Left ventricle myocardium superior (tissue), 1 donor: ENCODE measurements at regions not wholly inside any gene's neighbourhood (a gene's known extent, or its start where the extent isn't known, plus 50 kb on each side); places are given as distances from the start of the nearest gene placed in this dataset.
A peak's percentile ranks its signal among the peaks of the same experiment; 100 is the strongest.

Experiments used
- ATAC-seq: fragments of 200-7000 bp; cut with Tn5 transposase; one replicate; pipeline ENCODE4 v1.9.1; 2020; ENCODE audit warnings: mild to moderate bottlenecking, moderate library complexity
- DNase-seq: peaks from one replicate; pipeline ENCODE4 v3.0.0-alpha.2; 2020
- intact Hi-C: fragments of 100-400 bp; cut with micrococcal nuclease; formaldehyde crosslinking; loops from one replicate; pipeline ENCODE4 v1.11.0; 2022
- donor health status: DM: no; HTN: yes; CAD: no; lungs with severe emphysema.

DNA sequence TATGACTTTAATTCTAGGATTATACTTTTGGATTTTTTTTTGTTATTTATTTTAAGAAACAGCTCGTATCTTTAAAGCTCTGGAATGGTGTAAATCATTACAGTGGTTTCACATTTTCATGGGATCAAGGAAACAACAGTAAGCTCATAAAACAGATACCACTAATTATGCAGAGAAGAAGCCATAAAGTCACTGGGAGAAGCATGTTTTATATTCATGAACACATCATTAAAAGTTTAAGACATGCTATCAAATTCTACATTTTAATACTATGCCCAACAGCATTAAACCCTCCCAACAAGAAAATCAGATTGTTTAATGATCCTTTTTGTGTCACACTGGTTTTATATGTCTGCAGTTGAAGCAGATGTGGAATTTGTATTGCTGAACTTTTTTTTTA is 149.9 kb downstream of the FBXO8 start:
- intact Hi-C loops, result no loop called here
- DNase-seq (no peak), ATAC-seq (no peak)

DNA sequence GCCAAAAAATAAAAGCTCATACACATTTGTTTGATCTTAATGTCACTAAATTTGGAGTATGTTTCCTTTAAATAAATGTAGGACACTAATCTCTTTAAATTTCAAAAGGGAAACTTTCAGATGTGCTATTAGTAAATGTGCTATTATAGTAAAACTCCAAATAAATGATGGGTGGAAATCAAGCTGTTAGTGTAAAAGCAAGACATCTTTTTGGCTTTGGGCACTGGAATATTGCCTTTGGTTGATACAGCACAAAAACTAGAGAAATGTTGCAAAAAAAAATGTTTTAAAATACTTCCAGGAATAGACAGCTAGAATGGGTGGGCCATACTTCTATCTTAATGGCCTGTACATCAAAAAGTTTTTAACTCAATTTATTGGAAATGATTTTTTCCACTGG is 151.6 kb downstream of the FBXO8 start:
- ATAC-seq (no peak), DNase-seq (no peak)
- intact Hi-C loops, result no loop called here

DNA sequence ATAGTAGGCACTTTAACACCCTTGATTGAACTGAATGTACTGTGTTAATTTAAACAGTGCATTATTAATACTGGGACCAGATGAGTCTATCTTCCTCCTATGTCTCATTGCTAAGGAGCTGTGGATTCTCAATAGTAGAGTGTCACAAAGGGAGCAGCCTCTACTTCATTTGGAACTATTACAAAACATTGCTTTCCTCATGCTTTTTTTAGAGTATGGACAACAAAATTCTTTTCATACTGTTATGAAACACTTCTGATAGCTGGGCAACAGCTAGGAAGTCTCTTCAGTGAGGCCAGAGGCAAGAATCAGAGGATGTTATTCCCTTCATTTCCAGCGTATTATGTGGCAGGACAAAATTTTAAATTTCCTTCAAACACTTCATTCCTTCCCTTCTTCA is 160.8 kb downstream of the FBXO8 start:
- DNase-seq (no peak), ATAC-seq (peak; percentile 80)
- intact Hi-C loops, result loop anchor here (10.0 kb wide), 1 partner anchor 618 kb away; no protein-coding TSS in a partner anchor

- intact Hi-C loops, result loop anchor here (10.0 kb wide), 1 partner anchor 616 kb away; no protein-coding TSS in a partner anchor
- peak; percentile 78 for DNase-seq
- peak; percentile 83 for ATAC-seq
These were observed 162.8 kb downstream of the FBXO8 start for GRCh38 chr4:174120446-174121295.

DNA sequence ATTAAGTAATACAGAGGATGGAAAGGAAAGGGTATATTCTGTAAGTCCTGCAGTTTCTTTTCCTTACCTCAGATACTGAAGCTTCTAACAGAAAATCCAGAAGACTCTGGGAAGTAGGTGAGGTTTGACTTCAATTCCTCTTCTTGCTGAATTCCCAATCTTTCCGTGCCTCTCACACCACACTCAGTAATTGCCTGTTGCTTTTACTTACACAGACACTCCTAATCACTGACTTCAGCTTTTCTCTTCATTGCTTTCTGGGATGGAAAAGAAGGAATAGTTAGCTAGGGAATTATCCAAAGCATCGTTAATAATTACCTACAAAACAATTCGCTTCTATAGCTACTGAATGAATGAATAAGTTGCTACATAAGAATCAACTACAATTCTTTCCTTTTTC is 163.6 kb downstream of the FBXO8 start:
- intact Hi-C loops, result loop anchor here (10.0 kb wide), 1 partner anchor 615 kb away; no protein-coding TSS in a partner anchor
- DNase-seq (no peak), ATAC-seq (peak; percentile 28)

GRCh38 chr4:174119051-174119450 is 164.4 kb downstream of the FBXO8 start:
- ATAC-seq (no peak), DNase-seq (no peak)
- intact Hi-C loops, result no loop called here

DNA sequence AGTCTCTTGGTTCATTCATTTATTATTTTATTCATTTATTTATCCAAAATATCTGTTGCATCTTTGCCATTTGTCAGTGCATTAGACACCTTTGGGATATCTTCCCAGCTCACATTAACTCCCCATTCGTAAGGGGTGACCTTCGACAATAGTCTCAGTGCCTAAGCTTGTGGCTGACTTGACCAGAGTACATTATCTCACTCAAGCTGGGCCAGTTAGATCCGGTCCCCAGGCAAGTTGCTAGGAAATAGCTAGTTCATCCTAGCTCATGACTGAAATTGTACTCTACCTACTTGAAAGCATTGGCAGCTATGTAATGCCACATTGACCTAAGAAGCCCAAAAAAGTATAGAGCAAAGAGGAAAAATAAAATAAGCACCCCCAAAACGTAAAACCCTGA is 165.3 kb downstream of the FBXO8 start:
- no peak for ATAC-seq
- intact Hi-C loops, result no loop called here
- no peak for DNase-seq

DNA sequence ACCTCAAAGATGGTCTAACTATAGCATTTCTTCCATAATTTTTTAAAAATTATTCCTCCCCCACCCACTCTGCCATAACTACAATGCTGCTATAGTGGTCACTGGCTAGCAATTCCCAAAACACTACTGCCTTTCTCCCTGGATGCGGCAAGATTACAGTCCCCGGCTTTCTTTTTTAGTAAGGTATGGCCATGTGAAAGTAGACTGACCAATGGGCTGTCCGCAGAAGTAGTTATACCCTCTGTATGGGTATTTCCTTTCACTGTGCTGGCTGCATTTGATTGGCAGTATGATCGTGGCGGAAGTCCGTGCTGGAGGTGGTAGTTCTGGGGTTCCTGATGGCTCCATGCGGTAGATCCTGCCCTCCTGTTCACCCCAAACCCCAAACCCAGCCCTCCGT is 166.0 kb downstream of the FBXO8 start:
- intact Hi-C loops, result no loop called here
- no peak for ATAC-seq
- no peak for DNase-seq

DNA sequence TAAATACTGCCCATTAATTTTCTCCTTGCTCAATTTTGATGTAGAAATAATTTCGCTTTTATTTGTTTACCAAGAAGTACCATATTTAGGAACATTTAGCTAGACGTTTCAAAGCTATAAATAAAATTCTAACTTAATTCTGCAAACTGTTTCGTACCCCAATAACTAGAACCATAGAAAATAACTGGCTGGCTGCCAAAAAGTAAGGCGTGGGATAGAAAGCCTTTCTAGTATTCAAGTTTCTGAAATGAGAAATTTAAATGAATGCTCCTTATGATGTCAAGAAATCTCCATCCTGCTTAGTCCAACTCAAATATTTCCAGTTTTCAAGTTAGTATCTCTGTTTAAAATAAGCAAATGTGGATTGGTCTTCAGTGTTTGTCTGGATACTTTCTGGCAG is 167.4 kb downstream of the FBXO8 start:
- no peak for DNase-seq
- intact Hi-C loops, result no loop called here
- ATAC-seq, result no peak

DNA sequence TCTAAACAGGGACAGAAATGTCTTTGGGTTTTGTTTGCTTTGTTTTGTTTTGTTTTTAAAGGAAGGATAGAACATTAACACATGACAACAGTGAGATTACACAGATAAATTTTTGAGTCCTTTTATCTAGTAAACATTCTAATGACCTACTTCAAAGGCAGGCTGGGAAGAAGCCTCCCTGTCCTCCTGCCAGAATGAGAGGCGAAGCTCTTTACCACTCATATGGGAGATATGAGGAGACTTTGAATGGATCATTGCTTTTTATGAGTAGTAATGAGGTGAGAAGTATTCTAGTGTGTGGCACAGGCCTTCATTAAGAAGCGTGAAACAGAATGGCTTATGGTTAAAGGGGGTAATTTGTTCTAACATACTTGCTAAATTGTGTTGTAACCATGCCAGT is 172.0 kb downstream of the FBXO8 start:
- intact Hi-C loops, result no loop called here
- DNase-seq (no peak), ATAC-seq (no peak)

DNA sequence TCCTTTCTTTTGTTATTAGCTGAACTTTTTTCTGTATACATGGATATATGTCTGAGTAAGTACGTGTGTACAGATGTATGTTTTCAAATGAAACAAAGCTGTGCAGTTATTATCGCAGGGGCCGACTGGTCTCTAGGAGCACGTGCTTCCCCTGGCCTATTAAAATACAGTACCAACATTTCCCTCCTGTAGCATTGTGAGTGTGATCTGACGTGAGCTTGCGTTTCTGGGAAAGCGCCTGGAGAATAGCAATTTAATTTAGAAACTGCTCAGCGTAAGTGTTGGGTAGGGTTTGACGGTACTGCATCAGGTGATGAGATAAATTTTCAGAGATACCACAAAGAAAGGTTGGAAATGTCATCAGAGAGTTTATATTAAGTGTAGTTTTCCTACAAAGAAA is 173.3 kb downstream of the FBXO8 start:
- intact Hi-C loops, result no loop called here
- DNase-seq, result no peak
- no peak for ATAC-seq

GRCh38 chr4:174107746-174108354 is 175.6 kb downstream of the FBXO8 start:
- ATAC-seq (no peak), DNase-seq (no peak)
- intact Hi-C loops, result no loop called here

DNA sequence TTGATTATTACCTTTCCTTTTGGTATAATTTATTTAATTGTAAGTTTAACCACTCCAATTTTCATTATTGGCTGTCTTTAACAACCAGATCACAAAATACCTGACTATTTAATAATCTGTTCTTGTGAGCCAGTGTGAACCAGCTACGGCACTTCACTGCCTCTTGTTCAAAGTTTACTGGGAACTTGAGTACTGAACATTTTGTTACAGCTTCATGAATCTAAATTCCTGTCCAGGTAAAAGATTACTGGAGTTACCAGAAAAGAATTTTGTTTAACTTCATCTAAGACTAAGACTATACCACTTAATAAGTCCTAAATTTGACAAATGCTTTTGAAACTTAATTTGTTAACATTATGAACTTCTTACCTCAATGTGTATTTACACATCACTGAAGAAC is 178.3 kb downstream of the FBXO8 start:
- DNase-seq (no peak), ATAC-seq (no peak)
- intact Hi-C loops, result no loop called here

GRCh38 chr4:174100910-174101309 is 182.6 kb downstream of the FBXO8 start:
- intact Hi-C loops, result no loop called here
- DNase-seq (no peak), ATAC-seq (no peak)

DNA sequence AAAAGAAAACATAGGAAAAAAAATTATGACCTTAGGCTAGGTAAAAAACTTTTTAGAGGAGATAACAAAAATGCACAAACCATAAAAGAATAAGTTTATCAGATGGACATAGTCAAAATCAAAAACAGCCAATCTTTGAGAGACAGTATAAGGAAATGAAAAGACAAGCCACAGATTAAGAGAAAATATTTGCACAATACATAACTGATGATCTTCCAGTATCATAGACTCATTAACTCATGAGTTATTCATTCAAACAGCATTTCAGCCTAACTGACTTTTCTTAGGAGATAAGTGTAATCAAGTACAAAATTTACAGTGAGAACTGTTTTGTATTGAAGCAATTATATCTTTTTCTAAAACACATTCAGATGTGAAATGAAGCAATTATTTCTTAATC is 183.8 kb downstream of the FBXO8 start:
- intact Hi-C loops, result no loop called here
- no peak for ATAC-seq

GRCh38 chr4:174096999-174097398 is 186.5 kb downstream of the FBXO8 start:
- intact Hi-C loops, result no loop called here
- ATAC-seq (no peak), DNase-seq (no peak)

More for the DNA sequence above, 183.8 kb downstream of the FBXO8 start:
- DNase-seq, result no peak

DNA sequence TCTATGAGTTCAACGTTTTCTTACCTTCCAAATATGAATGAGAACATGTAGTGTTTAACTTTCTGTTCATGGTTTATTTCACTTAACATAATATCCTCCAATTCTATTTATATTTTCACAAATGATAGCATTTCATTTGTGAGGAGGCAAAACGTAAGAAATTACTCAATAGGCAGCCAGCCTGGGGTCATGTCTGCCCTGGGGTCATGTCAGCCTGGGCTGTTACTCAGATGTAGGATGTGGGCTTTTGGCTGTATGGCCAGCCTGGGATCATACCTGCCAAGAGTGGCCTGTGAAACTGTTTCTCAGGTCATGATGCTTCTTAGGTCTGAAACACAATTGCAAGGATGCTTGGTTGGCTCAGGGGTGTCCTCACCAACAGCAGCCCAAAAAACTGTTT is 187.0 kb downstream of the FBXO8 start:
- no peak for ATAC-seq
- intact Hi-C loops, result no loop called here
- DNase-seq, result no peak

DNA sequence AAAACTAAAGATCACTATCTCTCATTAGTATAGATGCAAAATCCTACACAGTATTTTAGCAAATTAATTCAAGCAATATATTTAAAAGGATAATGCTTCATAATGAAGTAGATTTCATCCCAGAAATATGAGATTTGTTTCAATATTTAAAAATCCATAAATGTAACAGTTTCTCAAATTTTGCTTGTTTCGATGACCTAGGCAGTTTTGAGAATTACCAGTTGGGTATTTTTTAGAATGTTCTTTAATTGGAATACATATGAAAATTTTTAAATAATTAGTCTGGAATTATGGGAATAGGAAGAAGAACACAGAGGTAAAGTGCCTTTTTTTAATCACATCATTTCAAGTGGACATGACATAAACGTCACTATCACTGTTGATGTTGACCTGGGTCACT is 192.3 kb downstream of the FBXO8 start:
- intact Hi-C loops, result no loop called here
- no peak for ATAC-seq
- DNase-seq, result no peak

GRCh38 chr4:174089711-174090110 is 193.8 kb downstream of the FBXO8 start:
- intact Hi-C loops, result no loop called here
- no peak for ATAC-seq
- no peak for DNase-seq

- ATAC-seq, result no peak
- no peak for DNase-seq
- intact Hi-C loops, result no loop called here
These were observed 194.7 kb downstream of the FBXO8 start for GRCh38 chr4:174088795-174089194.
